Fibroblast of skin of left quadriceps (primary cell): ENCODE measurements at regions not wholly inside any gene's neighbourhood (a gene's known extent, or its start where the extent isn't known, plus 50 kb on each side); places are given as distances from the start of the nearest gene placed in this dataset.

Experiments
- DNase-seq, 2 experiments: peaks; one replicate each; pipeline ENCODE4 v3.0.0-alpha.2; 2013; ENCODE audit warnings: low read depth in 2 of 2

DNA sequence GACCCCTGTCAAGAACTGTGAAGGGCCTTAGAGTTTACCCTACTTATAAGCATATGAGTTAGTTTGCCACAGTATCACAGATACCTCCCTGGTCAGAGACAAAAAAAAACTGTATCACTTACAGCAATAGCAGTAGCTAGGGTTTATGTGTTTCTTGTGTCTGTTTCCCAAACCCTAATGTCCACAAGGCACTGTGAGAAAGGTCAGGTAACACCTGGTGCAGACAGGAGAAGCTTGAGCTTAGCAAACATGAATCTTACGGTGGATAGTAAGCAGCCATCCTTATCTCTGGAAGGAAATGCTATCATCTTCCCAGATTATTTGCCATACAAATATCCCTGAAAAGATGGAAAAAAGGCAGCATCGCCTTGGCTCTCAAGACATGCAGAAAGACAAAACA is 208.5 kb upstream of the KCNN2 start:
- DNase-seq, result no peak

DNA sequence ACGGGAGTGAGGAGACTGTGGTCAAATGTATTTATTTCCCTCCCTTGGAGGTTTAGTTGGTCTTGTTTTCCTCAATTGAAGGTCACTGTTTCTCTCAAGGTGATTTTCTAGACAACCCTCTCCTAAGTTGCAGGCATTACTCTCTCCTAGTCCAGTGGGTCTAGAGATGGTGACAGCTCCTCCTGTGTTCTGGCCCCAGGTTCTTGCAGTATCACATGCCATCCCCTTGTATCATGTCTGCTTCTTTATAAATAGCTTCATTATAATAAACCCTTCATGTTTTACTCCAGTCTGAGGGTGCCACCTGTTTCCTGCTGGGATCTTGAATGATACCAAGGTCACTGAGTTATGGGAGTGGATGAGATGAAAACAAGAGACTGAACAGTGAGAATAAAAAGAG is 208.0 kb upstream of the KCNN2 start:
- no peak for DNase-seq

DNA sequence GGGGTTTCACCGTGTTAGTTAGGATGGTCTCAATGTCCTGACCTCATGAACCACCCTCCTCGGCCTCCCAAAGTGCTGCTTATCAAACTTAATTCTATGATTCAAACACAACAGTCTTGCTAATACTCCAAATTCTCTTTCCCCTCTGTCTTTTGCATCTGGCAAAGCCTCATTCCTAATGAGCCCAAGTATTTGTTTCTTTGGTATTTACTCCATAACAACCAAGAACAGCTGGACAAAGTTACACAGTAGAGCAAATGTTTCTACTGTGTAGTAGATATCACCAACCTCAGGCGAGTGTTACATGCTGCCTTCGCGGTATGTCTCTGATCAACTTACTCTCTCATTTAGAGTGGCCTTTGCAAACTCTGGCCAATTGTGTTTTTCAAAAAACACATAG is 195.8 kb upstream of the KCNN2 start:
- DNase-seq, result no peak

DNA sequence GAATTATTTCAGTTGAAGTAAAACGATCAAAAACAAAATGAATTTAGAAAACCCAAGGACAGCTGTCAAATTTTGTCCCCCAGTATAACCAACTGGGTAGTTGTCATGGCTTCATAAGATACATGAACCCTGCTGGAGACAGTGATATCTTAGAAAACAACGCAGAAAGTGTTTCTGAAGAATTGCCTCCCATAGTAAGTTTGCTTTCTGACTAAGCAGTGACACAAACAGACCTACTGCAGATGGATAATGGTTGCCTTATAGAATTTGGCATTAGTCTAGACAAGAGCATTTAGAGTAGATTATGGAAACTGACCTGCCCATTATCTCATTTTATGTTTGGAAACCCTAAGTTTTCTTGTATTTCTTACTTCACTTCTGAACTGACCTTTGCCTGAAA is 187.7 kb upstream of the KCNN2 start:
- no peak for DNase-seq

DNA sequence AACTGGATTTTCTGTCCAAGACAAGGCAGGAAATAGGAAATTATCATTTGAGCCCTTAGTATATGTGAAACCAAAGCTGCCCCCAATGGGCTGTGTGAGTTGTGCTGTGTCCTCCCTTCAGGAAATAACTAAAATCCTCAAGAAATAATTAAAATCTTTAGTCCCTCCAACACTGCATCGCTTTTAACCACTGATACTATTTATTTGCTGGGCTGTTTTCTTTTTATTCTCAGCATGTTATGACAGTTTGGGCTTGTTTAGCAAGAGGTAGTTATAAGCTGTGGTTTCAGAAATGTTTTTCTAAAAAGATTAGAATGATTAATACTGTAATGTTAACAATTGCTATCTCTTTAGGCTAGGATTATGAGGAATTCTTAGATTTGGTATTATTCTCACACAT is 187.0 kb upstream of the KCNN2 start:
- no peak for DNase-seq

DNA sequence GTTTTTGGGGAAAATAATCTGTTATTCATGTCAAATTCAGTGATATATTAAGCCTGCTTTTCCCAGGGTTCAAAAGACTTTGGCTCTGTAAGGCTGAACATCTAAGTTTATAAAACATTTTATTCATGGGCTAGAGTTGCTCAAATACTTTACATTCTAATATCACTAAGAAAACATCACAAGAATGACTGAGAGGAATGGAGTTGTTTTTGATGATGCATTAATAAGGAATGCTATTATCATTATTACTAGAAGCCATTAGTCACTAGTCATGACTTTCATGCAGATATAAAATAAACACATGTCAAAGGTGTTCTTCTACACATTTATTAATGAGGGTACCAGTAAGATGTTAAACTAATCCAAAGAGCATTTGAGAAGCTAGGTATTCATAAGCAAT is 185.5 kb upstream of the KCNN2 start:
- DNase-seq, result peak; percentile 18 to 24

DNA sequence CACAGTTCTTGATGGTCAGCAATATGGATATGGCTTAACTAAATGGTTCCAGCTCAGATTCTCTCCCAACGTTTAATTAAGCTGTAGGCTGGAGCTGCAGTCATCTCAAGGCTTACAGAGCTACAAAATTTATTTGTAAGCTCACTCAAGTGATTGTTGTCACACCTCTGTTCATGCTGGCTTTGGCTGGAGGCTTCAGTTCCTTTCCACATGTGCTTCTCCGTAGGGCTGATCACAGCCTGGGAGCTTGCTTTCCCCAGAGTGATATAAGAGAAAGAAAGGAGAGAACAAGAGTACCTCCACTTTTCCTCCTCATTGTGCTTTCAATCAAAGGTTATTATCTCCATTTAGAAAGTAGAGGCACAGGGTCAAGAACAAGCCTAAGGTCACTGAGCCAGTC is 182.7 kb upstream of the KCNN2 start:
- DNase-seq, result no peak

DNA sequence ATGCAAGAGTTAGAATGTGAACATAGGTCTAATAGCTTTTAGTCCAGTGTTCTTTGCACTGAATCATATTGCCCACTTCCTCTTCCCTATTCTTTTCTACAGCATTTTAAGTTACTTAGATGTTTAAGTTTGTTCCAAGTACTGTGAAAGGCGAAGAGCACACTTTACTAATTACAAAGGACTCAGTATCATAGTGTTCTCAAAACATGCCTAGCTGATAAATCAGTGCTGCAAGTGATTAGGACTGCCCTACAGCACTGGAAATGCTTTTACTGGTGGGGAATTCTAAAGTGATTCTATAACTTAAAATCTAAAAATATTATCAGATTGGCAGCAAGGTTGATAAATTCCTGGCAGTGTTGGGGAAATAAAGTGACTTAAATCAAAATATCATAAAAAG is 177.9 kb upstream of the KCNN2 start:
- DNase-seq, result no peak

DNA sequence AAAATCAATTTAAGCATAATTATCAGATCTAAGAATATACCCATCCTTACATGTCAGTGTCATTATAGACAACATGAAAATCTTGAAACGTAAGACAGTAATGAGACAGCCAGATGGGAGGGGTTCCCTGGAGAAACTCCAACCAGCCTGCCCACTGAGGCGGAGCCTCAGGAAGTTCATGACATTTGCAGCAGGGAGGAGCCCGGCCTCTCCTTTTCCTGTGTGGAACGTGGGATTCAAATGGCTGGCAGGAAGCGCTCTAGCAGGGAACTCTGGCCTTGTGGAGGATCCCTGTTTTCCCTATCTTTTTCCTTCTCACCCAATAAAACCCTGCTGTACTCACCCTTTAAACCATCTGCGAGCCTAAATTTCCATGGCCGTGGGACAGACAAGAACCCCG is 176.6 kb upstream of the KCNN2 start:
- no peak for DNase-seq

DNA sequence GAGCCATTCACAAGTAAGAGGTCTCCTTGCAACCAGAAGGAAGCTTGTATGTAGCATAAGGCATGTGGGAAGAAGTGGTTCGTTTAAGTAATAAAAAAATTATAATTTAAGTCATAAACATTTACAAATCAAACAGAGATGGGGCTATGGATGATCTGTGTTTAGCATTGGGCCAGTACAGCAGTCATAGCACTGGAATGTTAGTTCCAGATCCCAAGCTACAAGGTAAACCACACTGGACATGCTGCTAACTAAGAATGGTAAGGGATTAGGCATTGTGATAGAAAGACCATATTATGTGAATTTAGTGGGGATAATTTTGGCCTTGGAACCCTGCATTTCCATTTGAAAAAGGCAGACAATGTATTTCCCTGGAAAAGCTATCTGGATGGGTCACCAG is 170.4 kb upstream of the KCNN2 start:
- no peak for DNase-seq

DNA sequence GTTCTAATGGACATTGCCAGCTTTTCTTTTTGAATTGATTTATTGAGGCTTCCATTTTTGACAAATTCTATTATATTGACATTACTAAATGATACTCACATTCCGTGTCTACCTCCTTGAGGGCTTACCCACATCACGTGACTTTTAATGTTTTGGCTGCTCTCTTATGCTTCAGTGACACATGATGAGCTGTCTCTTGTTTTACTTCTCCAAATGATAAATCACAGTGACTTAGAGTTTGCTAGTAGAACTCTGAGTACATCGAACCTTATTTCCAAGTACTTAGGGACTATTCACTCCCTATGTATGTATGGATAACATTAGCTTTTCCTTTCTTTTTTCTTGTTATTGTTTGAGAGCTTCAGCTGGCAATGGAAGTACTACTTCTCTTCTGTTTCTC is 169.8 kb upstream of the KCNN2 start:
- no peak for DNase-seq

DNA sequence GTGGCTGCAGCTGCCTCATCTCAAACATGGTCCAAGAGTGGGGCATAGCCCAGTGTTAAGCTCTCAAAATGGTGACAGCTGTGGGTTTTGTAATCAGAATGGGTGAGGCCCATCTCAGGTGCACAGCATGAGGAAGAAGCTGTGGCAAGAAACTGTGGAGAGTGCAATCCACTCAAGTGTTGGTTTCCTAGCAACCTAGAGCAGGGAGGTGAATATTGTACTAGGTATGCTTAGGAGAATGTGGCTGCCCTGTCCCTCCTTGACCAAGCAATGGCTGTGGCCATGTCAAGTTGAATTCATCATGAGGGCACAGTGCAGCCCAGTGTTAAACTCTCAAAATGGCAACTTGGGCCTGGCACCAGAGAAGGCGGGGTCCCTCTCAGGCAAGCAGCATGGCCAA is 160.5 kb upstream of the KCNN2 start:
- no peak for DNase-seq

DNA sequence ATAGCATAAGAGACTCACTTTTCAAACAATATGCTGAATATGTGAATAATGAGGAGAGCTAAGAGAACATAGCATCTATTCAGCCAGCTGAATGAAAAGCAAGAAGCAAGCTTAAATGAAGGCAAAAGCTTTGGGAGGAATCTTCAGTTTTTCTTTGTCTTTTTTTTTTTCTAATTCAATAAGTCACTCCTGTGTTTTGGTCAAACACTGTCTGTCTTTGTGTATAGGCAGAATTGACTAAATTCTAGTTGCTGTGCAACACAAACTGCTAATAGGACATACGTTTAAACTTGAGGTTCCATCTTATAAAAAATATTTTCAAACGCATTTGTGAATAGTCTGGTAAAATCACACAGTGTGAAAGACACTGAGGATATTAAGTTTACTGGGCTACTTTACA is 156.9 kb upstream of the KCNN2 start:
- no peak for DNase-seq

DNA sequence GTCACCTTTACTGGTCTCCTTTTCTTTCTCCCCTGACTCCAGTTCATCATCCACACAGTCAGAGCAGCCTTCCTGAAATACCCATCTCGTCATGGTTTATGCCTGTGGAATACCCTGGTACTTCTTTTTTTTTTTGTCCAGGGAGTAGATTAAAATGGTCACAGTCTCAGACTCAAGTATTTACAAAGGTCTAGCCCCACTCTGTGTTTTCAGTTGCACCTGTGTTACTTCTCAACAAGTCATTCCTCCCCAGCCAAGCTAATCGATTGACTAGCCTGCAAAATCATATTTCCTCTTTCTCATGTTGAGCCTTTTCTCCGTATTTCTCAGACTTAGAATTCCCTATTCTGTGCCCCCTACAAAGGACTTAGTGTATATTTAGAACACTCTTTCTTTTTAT is 155.2 kb upstream of the KCNN2 start:
- DNase-seq, result no peak

DNA sequence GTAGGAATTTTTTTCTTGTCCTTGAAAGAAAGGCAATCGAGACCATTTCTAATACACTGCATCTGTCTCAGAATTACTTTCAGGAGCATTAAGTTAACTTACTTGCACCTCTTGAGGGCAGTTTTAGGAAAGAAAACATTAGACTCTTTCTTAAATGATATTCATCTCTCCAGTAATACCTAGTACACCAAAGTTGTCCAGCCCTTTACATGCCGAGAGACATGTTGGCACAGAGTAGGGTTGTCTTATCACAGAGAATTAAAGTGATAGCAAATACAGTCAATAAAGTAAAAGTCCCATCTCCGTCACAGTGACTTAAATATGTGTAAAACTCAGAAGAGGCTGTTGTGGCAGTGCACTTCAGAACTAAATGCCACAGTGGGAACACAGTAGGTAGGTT is 154.3 kb upstream of the KCNN2 start:
- no peak for DNase-seq

DNA sequence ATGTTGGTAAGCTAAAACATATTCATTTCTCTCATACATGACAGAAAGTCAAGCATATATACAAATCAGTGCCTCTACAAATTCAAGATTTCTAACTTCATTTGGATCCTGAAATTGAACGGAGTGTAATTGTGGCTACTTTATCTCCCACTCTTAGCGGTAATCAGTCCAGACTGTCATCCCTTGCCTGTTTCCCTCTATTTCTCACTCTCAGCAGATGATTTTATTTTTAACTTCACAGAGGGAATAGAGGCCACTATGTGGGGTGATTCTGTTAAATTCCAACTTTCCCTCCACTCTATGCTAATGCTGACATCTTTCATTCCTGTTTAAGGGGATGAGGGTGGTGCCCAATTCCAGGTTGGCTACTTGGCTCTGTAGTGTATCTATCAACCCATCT is 153.8 kb upstream of the KCNN2 start:
- no peak for DNase-seq

DNA sequence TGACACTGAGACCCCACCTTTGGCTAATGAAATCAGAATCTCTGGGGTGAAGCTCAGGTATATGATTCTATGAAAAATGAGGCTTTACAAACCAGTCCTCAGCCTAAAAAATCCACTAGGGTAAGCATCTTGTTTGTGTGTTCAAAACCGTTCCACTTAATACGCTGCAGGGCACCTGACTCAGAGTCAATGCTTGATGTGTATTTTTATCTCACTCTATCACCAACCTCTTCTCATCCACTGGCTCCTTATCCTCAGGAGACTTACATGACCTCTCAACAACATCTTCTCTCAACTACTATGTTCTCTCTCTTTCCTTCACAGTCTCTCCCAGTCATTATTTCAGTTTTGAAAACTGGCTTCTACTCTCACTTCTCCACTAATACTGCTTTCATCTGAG is 153.3 kb upstream of the KCNN2 start:
- no peak for DNase-seq

DNA sequence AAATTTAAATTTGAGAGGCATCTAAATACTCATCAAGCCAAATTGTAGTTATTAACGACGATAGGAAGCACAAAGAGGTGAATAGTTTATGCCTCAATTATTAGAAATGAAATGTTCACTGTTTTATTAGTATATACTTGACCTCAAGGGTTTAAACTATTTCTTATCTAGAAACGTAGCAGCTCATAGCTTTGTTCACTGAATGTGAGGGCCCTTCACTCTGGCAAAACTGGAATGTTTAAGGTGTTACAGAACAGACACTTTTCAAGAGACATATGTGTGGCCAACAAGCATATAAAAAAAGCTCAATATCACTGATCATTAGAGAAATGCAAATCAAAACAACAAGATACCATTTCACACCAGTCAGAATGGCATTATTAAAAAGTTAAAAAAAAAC is 151.2 kb upstream of the KCNN2 start:
- DNase-seq, result no peak

DNA sequence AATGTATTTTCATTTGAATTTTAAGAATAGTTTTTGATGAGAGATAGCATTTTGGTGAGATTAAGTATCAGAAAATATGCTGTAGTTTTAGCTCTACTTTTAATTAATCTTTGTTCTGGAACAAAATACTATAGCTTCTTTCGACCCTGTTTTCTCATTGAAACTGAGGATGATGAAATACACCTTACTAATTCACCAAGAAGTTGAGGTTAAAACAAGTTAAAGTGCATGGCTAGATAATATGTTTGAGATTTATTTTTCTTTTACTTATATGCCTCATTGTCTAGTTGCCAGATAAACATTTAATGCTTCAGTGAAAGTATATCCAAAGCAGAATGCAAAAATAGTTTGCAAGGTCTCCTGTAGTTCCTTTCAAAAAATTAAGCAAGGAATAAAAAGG is 140.1 kb upstream of the KCNN2 start:
- no peak for DNase-seq

DNA sequence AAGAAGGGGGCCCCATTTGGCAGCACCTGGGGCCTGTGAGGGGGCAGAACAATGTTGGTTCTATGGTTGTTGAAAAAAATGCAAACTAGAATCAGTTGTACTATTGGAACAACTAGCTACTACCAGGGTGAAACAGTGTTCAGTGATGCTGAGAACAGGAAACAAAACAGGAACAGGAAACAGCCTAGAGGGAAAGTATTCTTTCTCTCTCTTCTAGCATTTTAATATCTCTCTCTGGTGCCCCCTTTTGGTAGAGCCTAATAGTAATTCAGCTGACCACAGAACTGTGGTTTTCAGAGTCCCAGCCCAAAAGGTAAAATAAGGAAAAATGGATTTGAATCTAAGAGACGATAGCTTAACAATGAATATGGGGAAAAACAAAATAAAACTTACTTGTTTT is 138.0 kb upstream of the KCNN2 start:
- no peak for DNase-seq

DNA sequence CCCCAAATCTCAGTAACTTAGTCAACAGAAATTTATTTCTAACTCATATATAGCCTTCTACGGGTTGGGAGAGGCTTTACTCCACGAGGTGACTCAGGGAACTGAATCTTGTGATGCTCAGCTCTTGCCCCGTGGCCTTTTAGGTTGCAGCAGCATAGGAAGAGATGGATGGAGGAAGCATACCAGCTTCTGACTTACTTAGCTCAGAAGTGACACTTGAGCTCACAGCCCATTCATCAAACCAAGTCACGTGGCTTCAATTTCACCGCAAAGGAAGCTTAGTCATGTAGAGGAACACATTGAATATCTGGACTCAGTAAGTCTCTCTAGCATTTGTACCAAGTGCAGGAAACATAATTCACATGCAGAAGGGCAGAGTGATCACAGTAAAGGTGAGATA is 124.1 kb upstream of the KCNN2 start:
- peak; percentile 35 to 40 for DNase-seq

DNA sequence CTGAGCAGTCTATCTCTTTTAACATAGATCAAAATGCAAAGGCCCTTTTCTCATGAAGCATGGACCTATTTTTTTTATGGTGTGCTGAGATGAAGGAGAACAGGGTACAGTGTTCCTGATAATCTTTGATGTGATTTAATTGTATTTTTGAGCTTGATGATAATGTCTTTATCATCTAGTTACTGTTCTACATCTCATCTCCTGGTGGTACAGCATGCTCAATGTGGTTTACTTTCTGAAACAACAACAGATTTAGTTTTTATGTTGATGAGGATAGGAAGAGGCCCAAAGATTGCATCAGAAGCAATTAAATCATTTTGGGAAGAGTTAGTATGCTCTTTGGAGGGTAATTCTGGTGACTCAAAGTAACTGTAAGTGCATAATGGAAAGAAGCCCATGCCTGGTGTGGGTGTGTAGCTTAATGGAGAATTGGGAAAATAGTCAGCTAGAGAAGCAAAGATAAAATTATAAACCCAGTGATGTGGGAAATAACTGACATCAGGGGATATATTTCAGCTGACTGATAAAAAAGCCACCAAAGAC is 123.0 kb upstream of the KCNN2 start:
- DNase-seq, result peak in 1 of 2 experiments; percentile 21

DNA sequence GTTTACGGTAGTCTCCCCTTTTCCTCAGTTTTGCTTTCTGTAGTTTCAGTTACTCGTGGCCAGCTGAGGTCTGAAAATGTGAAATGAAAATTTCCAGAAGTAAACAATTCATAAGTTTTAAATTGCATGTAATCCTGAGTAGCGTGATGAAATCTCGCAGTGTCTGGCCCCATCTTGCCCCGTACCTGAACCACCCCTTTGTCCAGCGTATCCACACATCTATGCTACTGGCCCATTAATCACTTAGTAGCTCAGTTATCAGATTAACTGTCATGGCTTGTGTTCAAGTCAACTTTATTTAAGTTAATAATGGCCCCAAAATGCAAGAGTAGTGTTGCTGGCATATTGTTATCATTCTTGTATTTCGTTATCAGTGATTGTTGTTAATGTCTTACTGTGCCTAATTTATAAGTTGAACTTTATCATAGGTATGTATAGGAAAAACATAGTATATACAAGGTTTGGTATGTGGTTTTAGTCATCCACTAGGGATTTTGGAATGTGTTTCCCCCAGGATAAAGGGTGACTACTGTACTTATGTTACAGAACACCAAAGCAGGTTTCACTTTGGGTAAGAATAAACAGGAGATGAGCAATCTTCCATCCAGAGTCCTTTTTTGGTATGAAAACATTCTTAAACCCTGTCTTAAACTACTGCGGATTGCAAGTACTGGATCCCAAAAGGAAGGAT is 118.4 kb upstream of the KCNN2 start:
- DNase-seq, result peak; percentile 74 to 75

DNA sequence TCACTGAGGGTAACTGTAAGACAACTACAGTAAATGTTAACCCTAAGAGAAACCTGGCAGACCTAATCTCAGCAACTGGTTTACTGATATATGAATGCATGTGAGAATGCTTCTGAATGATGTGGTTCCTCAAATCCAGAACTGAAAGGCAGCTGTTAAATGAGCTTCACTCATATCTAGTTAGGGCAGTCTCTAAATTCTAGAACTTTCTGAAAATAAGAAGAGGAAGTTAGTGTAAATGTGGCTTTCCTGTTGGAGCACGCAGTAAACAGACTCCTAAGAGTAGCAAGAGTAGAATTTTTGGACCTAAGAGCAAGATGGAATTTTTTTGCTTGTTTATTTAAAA is 117.9 kb upstream of the KCNN2 start:
- no peak for DNase-seq
